Activated CD8-positive, alpha-beta T cell treated with anti-CD3 and anti-CD28 coated beads, Interleukin-2, amount 10 ng/mL, durations not matched to agents 7 days and 5 days (primary cell): ENCODE measurements at regions not wholly inside any gene's neighbourhood (a gene's known extent, or its start where the extent isn't known, plus 50 kb on each side); places are given as distances from the start of the nearest gene placed in this dataset.
"Not testable (repeated sequence)": the region's sequence is repeated elsewhere in the genome, so short reads cannot be mapped to it uniquely, and the experiment has no call there.

ENCODE experiments used
- ATAC-seq: fragments of 150-1000 bp; cut with Tn5 transposase; one replicate; pipeline ENCODE4 v1.10.0; 2021; ENCODE audit warnings: moderate library complexity
- CTCF ChIA-PET: fragments of 350-600 bp; sonication (Branson Sonifier 250); formaldehyde crosslinking; loops from one replicate; lab custom pipeline; 2021; ENCODE audit warnings: antibody characterized with exemption; lab: Charles Lee
- POLR2A ChIA-PET: fragments of 350-600 bp; sonication (Branson Sonifier 250); formaldehyde crosslinking; loops from one replicate; lab custom pipeline; 2021; ENCODE audit warnings: antibody characterized with exemption; lab: Charles Lee
- DNase-seq: peaks from one replicate; pipeline ENCODE4 v3.0.0-alpha.2; 2020
- H3K27ac Mint-ChIP-seq: one replicate; pipeline ENCODE4 v1.8.0; 2021; ENCODE audit warnings: mild to moderate bottlenecking, mixed read lengths
- H3K27me3 Mint-ChIP-seq: one replicate; pipeline ENCODE4 v1.8.0; 2021; ENCODE audit warnings: low read depth, mixed read lengths
- H3K36me3 Mint-ChIP-seq: one replicate; pipeline ENCODE4 v1.8.0; 2021; ENCODE audit warnings: low read depth, mixed read lengths
- H3K4me1 Mint-ChIP-seq: one replicate; pipeline ENCODE4 v1.8.0; 2021; ENCODE audit warnings: low read depth, mixed read lengths
- H3K4me3 Mint-ChIP-seq: one replicate; pipeline ENCODE4 v1.8.0; 2021; ENCODE audit warnings: mild to moderate bottlenecking, mixed read lengths
- H3K9me3 Mint-ChIP-seq: one replicate; pipeline ENCODE4 v1.8.0; 2022; ENCODE audit warnings: mixed read lengths; ENCODE audit not compliant: insufficient read depth

DNA sequence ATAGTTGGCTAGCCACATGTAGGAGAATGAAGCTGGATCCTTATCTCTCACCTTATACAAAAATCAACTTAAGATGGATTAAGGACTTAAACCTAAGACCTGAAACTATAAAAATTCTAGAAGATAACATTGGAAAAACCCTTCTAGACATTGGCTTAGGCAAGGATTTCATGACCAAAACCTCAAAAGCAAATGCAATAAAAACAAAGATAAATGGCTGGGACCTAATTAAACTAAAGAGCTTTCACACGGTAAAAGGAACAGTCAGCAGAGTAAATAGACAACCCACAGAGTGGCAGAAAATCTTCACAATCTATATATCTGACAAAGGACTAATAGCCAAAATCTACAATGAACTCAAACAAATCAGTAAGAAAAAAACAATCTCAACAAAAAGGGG lies 202.7 kb upstream of the ARID2 start:
- H3K4me3 Mint-ChIP-seq, POLR2A ChIA-PET, H3K36me3 Mint-ChIP-seq, DNase-seq, ATAC-seq, H3K27me3 Mint-ChIP-seq, H3K4me1 Mint-ChIP-seq, H3K27ac Mint-ChIP-seq, CTCF ChIA-PET: not testable (repeated sequence)
- peaks cover 28% of the 10 kb centered on the region for H3K9me3 Mint-ChIP-seq

DNA sequence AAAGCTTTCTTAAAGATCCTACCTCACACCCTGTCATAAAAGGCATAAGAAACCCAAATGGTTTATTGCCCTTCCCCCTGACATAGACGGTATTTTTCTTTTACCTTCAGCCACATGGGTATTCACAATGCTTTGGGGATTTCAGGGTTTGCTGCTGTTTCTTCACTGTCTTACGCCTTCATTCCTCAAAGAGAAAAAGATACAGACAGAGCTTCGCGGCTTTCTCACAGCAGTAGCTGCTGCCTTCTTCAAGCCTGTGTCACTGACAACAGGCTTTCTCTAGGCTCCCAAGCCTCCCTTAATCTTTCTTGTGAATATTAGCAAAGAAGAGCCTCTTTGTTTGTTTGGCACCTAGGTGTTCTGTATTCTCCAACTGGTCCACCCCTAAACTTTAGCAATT lies 197.4 kb upstream of the ARID2 start:
- Mint-ChIP-seq H3K36me3 (no peaks in the 10 kb centered on the region), H3K4me1 (no peaks in the 10 kb centered on the region), H3K27ac (no peak overlapping the region), H3K4me3 (no peak overlapping the region), H3K27me3 (peaks cover under 1% of the 10 kb centered on the region), H3K9me3 (peaks cover 8% of the 10 kb centered on the region)
- no peak for ATAC-seq
- POLR2A ChIA-PET = no interaction called here
- CTCF ChIA-PET = interaction anchor here (0.6 to 1.6 kb wide), 2 partner anchors 12 to 344 kb away, joined by 3 to 9 read pairs; no protein-coding TSS in a partner anchor
- DNase-seq = no peak

DNA sequence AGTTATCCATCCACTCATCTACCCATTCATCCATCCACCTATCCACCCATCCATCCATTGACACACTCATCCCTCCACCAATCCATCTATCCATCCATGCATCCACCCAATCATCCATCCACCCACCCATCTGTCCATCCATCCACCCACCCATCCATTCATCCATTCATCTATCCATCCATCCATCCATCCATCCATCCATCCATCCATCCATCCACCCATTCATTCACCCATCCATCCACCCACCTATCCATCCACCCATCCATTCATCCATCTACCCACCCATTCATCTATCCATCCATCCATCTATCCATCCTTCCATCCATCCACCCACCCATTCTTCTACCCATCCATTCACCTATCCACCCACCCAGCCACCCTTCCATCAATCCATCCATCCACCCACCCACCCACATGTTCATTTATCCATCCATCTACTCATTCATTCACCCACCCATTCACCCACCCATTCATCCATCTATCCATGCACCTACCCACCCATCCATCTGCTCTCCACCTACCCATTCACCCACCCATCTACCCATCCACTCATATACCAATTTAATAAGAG lies 193.8 kb upstream of the ARID2 start:
- no peak for ATAC-seq
- DNase-seq = no peak
- Mint-ChIP-seq H3K27ac (no peak overlapping the region), H3K4me3 (no peak overlapping the region), H3K9me3 (no peaks in the 10 kb centered on the region), H3K36me3 (no peaks in the 10 kb centered on the region), H3K4me1 (no peaks in the 10 kb centered on the region), H3K27me3 (no peaks in the 10 kb centered on the region)
- POLR2A ChIA-PET = no interaction called here
- CTCF ChIA-PET = interaction anchor here (1.0 kb wide), 1 partner anchor 8 kb away, joined by 4 read pairs; no protein-coding TSS in a partner anchor

DNA sequence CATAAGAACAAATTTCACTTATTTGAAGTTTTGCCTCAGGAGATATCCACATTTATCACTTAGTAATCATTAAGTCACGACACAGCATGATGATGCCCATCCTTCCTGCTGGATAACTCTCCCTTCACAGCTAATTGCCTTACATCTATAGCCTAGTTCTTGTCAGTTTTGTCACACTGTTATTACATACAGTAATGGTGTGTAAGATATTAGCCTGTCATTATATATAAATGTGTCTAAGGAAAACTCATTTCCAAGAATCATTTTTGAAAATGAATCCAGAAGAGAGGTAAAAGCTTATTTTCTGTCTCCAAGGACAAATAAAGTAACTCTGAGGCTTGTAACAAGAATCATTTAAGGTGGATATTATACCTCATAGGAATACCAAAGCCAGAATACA lies 193.2 kb upstream of the ARID2 start:
- Mint-ChIP-seq H3K36me3 (no peaks in the 10 kb centered on the region), H3K27me3 (no peaks in the 10 kb centered on the region), H3K27ac (no peak overlapping the region), H3K4me1 (no peaks in the 10 kb centered on the region), H3K4me3 (no peak overlapping the region), H3K9me3 (no peaks in the 10 kb centered on the region)
- DNase-seq (no peak), ATAC-seq (no peak)
- CTCF ChIA-PET = no interaction called here
- POLR2A ChIA-PET = no interaction called here

DNA sequence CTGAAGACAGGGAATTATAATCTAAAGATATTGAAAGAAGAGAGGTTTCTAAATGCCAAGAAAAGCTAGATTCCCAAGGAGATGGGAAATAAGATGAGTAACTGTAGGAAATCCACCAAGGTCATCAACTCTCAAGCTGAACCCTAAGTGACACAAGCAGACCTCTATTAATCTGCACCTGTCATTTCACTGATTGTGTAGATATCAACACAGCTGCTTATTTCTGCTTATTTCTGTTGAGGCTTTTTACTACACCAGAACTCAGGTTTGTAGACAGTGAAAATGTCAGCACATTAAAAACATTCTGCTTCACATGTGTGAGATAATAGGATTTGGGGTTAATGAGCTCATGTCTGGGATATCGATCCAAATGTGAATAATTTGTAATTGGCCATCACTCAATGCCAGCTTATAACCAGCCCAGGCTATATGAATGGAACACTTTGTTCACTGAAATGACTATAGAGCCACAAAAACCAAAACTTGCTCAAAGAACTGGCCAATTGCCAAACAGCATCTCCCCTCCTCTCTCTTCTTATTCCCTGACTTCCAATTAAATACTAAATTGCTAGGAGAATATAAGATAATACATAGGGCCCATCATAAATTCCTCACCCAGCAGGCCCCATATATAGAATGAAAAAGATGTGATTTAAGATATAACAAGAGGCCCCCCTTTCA lies 188.7 kb upstream of the ARID2 start:
- H3K36me3 Mint-ChIP-seq = no peaks in the 10 kb centered on the region
- H3K9me3 Mint-ChIP-seq = no peaks in the 10 kb centered on the region
- peaks cover 8% of the 10 kb centered on the region for H3K27me3 Mint-ChIP-seq
- POLR2A ChIA-PET = interaction anchor here (0.6 to 2.0 kb wide), 5 partner anchors 186 to 451 kb away, joined by 3 to 5 read pairs (median 3); partner anchors contain the start of gene ARID2
- no peak overlapping the region for H3K4me3 Mint-ChIP-seq
- CTCF ChIA-PET = interaction anchor here (1.0 to 1.8 kb wide), 3 partner anchors 8 to 145 kb away, joined by 3 to 4 read pairs (median 3); no protein-coding TSS in a partner anchor
- peaks cover 5% of the 10 kb centered on the region for H3K4me1 Mint-ChIP-seq
- no peak for DNase-seq
- ATAC-seq = no peak
- H3K27ac Mint-ChIP-seq = no peak overlapping the region

DNA sequence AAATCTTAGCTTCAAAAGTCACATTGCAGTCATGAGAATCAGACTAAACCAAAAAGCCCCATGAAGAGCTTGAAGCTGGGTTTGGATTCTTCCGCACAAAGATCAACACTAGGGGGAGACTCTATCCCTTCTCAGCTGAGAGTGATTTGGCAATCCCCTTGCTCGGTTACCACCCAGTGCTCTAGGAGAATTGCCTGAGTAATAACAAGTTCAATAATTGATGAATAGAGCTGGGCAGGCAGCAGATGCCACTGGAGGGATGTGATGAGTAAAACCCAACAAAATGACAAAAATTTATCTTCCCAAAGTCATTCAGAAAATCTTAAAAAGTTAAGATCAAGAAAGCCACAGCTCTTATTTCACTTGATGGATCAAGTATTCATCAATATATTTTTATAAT lies 185.6 kb upstream of the ARID2 start:
- H3K36me3 Mint-ChIP-seq = no peaks in the 10 kb centered on the region
- H3K4me3 Mint-ChIP-seq = no peak overlapping the region
- no peaks in the 10 kb centered on the region for H3K9me3 Mint-ChIP-seq
- ATAC-seq (peak; percentile 97), DNase-seq (peak; percentile 78)
- H3K27me3 Mint-ChIP-seq = peaks cover 13% of the 10 kb centered on the region
- CTCF ChIA-PET = interaction anchor here (0.6 to 7.8 kb wide), 83 partner anchors 9 to 582 kb away, joined by 3 to 195 read pairs (median 4); partner anchors contain the start of gene ARID2
- POLR2A ChIA-PET = interaction anchor here (0.6 to 1.7 kb wide), 7 partner anchors 10 to 414 kb away, joined by 3 to 21 read pairs (median 5); no protein-coding TSS in a partner anchor
- H3K27ac Mint-ChIP-seq = no peak overlapping the region
- H3K4me1 Mint-ChIP-seq = peaks cover 5% of the 10 kb centered on the region

DNA sequence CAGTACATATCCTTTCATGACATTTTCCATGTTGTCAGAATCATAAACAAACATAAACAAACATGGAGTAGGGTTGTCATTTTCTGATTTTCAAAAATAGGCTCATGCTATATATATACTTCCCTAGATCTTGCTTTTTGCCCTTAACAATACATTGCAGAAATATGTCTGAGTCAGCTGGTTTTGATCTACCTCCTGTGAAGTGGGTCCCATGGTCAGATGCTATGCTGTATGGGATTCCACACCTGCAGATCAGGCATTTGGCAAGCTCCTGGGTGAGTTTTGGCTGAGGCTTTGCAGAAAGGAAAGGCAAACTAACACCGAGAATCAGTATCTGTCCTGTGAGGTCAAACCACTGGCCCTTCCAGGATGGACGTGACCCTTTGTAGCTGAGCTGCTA lies 183.0 kb upstream of the ARID2 start:
- ATAC-seq (no peak), DNase-seq (no peak)
- POLR2A ChIA-PET = no interaction called here
- H3K4me3 Mint-ChIP-seq = no peak overlapping the region
- H3K36me3 Mint-ChIP-seq = no peaks in the 10 kb centered on the region
- peaks cover 13% of the 10 kb centered on the region for H3K27me3 Mint-ChIP-seq
- no peaks in the 10 kb centered on the region for H3K9me3 Mint-ChIP-seq
- CTCF ChIA-PET = interaction anchor here (7.8 kb wide), 1 partner anchor 181 kb away, joined by 195 read pairs; the partner anchor contains the start of gene ARID2
- H3K27ac Mint-ChIP-seq = no peak overlapping the region
- H3K4me1 Mint-ChIP-seq = peaks cover 5% of the 10 kb centered on the region

DNA sequence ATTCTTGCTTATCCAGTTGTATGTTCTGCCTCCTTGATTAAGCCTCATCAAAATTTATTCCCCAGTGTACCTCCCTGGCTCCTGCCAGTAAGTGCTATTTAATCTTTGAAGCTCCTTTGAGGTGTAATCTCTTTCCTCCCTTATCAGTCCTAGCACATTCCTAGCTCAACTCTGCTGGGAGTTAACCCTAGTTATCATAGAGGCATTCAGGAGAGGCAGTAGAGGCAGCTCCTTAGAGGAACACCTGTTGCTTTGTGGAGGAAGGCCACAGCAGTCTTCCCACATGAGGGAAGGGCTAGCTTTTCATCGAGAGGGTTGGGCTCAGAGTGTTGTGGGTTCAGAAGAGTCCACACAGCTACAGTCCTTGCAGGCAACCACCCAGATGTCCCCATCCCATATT lies 182.4 kb upstream of the ARID2 start:
- no peak for ATAC-seq
- H3K4me1 Mint-ChIP-seq = peaks cover 5% of the 10 kb centered on the region

DNA sequence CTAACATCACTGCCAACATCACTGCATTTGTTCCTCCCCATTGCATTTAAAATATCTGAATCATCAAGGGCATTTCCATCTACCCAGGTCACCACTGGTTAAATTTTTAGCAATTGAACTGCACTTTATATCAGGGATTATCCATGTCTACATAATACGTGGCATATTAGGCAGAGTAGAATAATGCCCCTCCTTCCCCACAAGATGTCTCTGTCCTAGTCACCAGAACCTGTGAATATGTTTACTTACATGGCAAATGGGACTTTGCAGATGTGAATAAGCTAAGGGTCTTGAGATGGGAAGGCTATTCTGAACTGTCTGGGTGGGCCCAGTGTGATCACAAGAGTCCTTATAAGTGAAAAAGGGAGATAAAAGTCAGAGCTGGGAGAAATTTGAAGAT lies 181.7 kb upstream of the ARID2 start:
- ATAC-seq (no peak), DNase-seq (no peak)
- H3K9me3 Mint-ChIP-seq = no peaks in the 10 kb centered on the region
- peaks cover 5% of the 10 kb centered on the region for H3K4me1 Mint-ChIP-seq
- no peak overlapping the region for H3K27ac Mint-ChIP-seq
- POLR2A ChIA-PET = no interaction called here
- CTCF ChIA-PET = interaction anchor here (0.6 to 7.8 kb wide), 5 partner anchors 9 to 449 kb away, joined by 3 to 195 read pairs (median 4); partner anchors contain the start of gene ARID2
- no peak overlapping the region for H3K4me3 Mint-ChIP-seq
- peaks cover 11% of the 10 kb centered on the region for H3K27me3 Mint-ChIP-seq
- no peaks in the 10 kb centered on the region for H3K36me3 Mint-ChIP-seq

More for the DNA sequence above, 182.4 kb upstream of the ARID2 start:
- no peaks in the 10 kb centered on the region for H3K36me3 Mint-ChIP-seq
- no peak overlapping the region for H3K27ac Mint-ChIP-seq
- no peaks in the 10 kb centered on the region for H3K9me3 Mint-ChIP-seq
- ChIA-PET POLR2A (interaction anchor here (0.5 kb wide), 1 partner anchor 407 kb away, joined by 4 read pairs; no protein-coding TSS in a partner anchor), CTCF (interaction anchor here (0.7 to 7.8 kb wide), 3 partner anchors 121 to 335 kb away, joined by 4 to 195 read pairs (median 4); partner anchors contain the start of gene ARID2)
- H3K4me3 Mint-ChIP-seq = no peak overlapping the region
- DNase-seq = no peak
- H3K27me3 Mint-ChIP-seq = peaks cover 13% of the 10 kb centered on the region

DNA sequence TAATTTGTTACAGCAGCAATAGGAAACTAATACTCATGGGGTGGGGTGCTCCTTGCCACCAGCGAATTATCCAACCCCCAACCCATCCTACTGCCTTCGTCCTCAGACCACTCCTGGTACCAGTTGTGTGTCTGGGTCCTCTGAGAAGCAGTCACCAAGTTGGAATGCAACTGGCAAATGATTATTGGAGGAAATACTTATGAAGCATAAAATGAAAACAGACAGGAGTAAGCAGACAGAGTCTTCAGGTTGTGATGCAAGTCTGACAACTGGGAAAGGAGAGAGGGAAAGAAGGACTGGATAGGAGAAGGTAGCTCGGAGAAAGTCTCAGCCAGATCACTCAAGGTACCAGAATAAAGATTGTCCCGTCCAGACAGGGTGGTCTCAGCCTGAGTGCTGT lies 181.1 kb upstream of the ARID2 start:
- DNase-seq (no peak), ATAC-seq (no peak)
- H3K36me3 Mint-ChIP-seq = no peaks in the 10 kb centered on the region
- H3K27ac Mint-ChIP-seq = no peak overlapping the region
- H3K4me1 Mint-ChIP-seq = peaks cover 5% of the 10 kb centered on the region
- CTCF ChIA-PET = interaction anchor here (0.6 to 7.8 kb wide), 5 partner anchors 9 to 450 kb away, joined by 3 to 195 read pairs (median 4); partner anchors contain the start of gene ARID2
- H3K9me3 Mint-ChIP-seq = no peaks in the 10 kb centered on the region
- no peak overlapping the region for H3K4me3 Mint-ChIP-seq
- peaks cover 7% of the 10 kb centered on the region for H3K27me3 Mint-ChIP-seq
- POLR2A ChIA-PET = no interaction called here

DNA sequence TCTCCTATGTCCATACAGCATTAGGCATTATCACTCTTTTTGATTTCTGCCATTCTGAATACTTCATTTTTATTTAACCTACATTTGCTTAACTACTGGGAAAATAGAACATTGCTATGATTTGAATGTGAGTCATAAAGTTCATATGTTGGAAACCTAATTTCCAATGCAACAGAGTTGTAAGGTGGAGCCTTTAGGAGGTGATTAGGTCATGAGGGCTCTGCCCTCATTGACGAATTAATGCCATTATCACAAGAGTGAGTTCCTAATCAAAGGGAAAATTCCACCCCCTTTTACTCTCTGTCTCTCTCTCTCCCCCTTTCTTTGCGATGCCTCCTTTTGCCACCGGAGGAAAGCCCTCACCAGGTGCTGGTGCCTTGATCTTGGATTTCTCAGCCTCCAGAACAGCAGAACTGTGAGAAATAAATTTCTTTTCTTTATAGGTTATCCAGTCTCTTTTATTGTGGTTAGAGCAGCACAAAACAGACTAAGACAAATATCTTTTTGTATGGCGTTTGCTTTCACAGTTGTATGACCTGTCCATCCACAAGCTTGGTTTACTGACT lies 180.1 kb upstream of the ARID2 start:
- H3K36me3 Mint-ChIP-seq = no peaks in the 10 kb centered on the region
- no peak overlapping the region for H3K27ac Mint-ChIP-seq
- DNase-seq (no peak), ATAC-seq (no peak)
- POLR2A ChIA-PET = interaction anchor here (1.0 kb wide), 1 partner anchor 181 kb away, joined by 3 read pairs; no protein-coding TSS in a partner anchor
- no peak overlapping the region for H3K4me3 Mint-ChIP-seq
- H3K9me3 Mint-ChIP-seq = no peaks in the 10 kb centered on the region
- H3K27me3 Mint-ChIP-seq = peaks cover 7% of the 10 kb centered on the region
- CTCF ChIA-PET = interaction anchor here (7.8 kb wide), 1 partner anchor 178 kb away, joined by 195 read pairs; the partner anchor contains the start of gene ARID2
- no peaks in the 10 kb centered on the region for H3K4me1 Mint-ChIP-seq
